ENCODE measurements at regions not wholly inside any gene's neighbourhood (a gene's known extent, or its start where the extent isn't known, plus 50 kb on each side); places are given as distances from the start of the nearest gene placed in this dataset.

- TF ChIP-seq RAD21 (IDR thresholded peaks at IDR 0.05; ENCODE audit: low read depth) (no peak), CEBPB (IDR thresholded peaks at IDR 0.05) (no peak)
These were observed 73.7 kb upstream of the EDEM3 start for GRCh38 chr1:184828369-184828717.
